ENCODE measurements at regions not wholly inside any gene's neighbourhood (a gene's known extent, or its start where the extent isn't known, plus 50 kb on each side); places are given as distances from the start of the nearest gene placed in this dataset.

DNA sequence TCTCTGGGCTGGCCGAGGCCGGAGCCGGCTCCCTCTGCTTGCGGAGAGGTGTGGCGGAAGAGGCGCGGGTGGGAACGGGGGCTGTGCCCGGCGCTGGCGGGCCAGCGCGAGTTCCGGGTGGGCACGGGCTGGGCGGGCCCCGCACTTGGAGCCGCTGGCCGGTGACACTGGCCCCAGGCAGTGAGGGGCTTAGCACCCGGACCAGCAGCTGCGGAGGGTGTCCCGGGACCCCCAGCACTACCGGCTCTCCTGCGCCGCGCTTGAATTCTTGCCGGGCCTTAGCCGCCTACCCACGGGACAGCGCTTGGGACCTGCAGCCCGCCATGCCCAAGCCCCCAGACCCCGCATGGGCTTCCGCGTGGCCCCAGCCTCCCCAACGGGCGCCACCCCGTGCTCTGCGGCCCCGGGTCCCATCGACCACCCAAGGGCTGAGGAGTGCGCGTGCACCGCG lies 736.3 kb upstream of the ARRDC4 start:
- H3K4me3 ChIP-seq (ENCODE audit: low read depth, low read length) = no peak overlapping the region
- no peaks in the 10 kb centered on the region for H3K4me1 ChIP-seq (ENCODE audit: control insufficient read depth, insufficient read depth, low read length, unreplicated experiment)
- H2AFZ ChIP-seq (ENCODE audit: low read length, unreplicated experiment) = no peak overlapping the region
- no peak overlapping the region for H3K27ac ChIP-seq (ENCODE audit: low read depth, low read length)
- no peaks in the 10 kb centered on the region for H3K79me2 ChIP-seq (ENCODE audit: control insufficient read depth, insufficient read depth, low read length, unreplicated experiment)
- no peaks in the 10 kb centered on the region for H3K36me3 ChIP-seq (ENCODE audit: insufficient read depth, low read length)
- H3K27me3 ChIP-seq (ENCODE audit: insufficient read depth, low read length) = no peaks in the 10 kb centered on the region

DNA sequence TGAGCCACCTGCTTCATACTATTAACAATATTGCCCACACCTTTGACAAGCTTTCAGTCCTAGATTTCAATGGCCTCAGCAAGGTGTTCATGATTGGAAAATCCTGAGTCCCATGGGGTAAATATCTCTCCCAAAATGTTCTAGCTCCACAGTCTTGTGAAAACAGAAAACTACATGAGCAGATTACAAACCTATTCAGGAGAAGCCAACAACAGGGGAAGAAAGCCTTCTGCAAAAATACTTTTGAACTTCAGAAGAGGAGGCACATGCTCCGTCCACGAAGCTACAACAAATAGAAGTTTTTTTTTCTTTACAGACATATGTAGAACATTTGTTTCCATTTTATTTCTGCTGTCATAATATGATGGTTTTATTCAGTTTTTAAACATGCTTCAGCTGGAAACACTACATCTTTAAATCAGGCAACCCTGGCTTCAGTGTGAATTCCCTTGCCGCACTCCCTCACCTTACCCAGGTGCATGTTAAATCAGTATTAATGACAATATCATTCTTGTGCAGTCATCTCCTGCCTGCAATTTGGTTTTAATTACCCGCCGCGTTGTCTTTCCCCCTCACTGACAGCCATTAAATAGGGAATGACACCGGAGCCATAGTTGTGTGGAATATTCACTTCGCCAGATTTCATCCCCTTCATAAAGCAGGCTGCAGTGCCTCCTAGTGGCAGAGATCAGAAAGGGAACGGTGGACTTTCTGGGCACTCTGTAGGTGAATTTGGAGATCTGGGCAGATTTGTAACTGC lies 725.5 kb upstream of the ARRDC4 start:
- peaks cover 8% of the 10 kb centered on the region for H3K4me1 ChIP-seq (ENCODE audit: control insufficient read depth, insufficient read depth, low read length, unreplicated experiment)
- no peaks in the 10 kb centered on the region; the same call in 1 of the 2 replicates for H3K27me3 ChIP-seq (ENCODE audit: insufficient read depth, low read length)
- no peaks in the 10 kb centered on the region for H3K36me3 ChIP-seq (ENCODE audit: insufficient read depth, low read length)
- no peak overlapping the region for H3K27ac ChIP-seq (ENCODE audit: low read depth, low read length)
- peak overlapping the region; percentile 25; the same call in 1 of the 2 replicates for H3K4me3 ChIP-seq (ENCODE audit: low read depth, low read length)
- H2AFZ ChIP-seq (ENCODE audit: low read length, unreplicated experiment) = peak overlapping the region; percentile 77
- H3K79me2 ChIP-seq (ENCODE audit: control insufficient read depth, insufficient read depth, low read length, unreplicated experiment) = no peaks in the 10 kb centered on the region

DNA sequence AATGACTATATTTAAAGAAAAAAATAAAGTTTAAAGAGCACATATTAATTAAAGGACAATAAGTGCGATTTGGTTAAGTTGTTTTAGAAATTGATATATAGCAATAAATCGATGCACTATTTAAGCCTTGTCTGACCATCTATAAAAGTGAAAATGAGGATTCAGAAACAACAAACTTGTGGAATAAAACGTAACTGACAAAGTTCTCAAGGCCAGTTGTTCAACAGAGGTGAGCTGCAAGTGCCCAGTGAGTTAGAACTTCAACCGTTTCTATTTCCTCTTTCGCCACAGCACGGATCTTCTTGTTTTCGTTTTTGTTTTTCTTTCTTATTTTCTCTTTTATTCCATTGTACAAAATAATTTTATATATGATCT lies 724.9 kb upstream of the ARRDC4 start:
- Histone ChIP-seq H3K4me3 (ENCODE audit: low read depth, low read length) (peak overlapping the region; percentile 4; the same call in 1 of the 2 replicates), H3K27ac (ENCODE audit: low read depth, low read length) (no peak overlapping the region), H3K4me1 (ENCODE audit: control insufficient read depth, insufficient read depth, low read length, unreplicated experiment) (peaks cover 8% of the 10 kb centered on the region), H3K79me2 (ENCODE audit: control insufficient read depth, insufficient read depth, low read length, unreplicated experiment) (no peaks in the 10 kb centered on the region), H2AFZ (ENCODE audit: low read length, unreplicated experiment) (no peak overlapping the region), H3K36me3 (ENCODE audit: insufficient read depth, low read length) (no peaks in the 10 kb centered on the region), H3K27me3 (ENCODE audit: insufficient read depth, low read length) (no peaks in the 10 kb centered on the region; the same call in 1 of the 2 replicates)

DNA sequence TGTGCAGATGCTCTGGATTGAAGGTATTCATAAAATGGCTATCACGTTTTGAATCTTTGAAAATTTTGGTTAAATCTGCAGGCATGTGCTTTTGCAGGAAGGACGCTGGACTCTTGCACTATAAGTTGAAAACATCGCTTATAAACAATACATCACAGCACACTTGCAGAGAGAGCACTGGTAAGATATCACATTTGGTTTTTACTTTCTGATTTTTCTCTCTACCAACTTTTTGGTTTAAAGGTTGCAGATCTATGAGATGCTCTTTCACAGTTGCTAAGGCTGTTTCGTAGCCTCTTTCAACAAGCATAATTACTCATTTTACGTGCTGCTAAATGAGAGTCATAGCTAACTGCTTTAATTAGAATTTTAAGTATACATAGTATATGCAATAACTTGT lies 724.4 kb upstream of the ARRDC4 start:
- H3K4me3 ChIP-seq (ENCODE audit: low read depth, low read length) = no peak overlapping the region
- H3K27me3 ChIP-seq (ENCODE audit: insufficient read depth, low read length) = no peaks in the 10 kb centered on the region; the same call in 1 of the 2 replicates
- peaks cover 8% of the 10 kb centered on the region for H3K4me1 ChIP-seq (ENCODE audit: control insufficient read depth, insufficient read depth, low read length, unreplicated experiment)
- no peaks in the 10 kb centered on the region for H3K36me3 ChIP-seq (ENCODE audit: insufficient read depth, low read length)
- H2AFZ ChIP-seq (ENCODE audit: low read length, unreplicated experiment) = no peak overlapping the region
- no peaks in the 10 kb centered on the region for H3K79me2 ChIP-seq (ENCODE audit: control insufficient read depth, insufficient read depth, low read length, unreplicated experiment)
- no peak overlapping the region for H3K27ac ChIP-seq (ENCODE audit: low read depth, low read length)

DNA sequence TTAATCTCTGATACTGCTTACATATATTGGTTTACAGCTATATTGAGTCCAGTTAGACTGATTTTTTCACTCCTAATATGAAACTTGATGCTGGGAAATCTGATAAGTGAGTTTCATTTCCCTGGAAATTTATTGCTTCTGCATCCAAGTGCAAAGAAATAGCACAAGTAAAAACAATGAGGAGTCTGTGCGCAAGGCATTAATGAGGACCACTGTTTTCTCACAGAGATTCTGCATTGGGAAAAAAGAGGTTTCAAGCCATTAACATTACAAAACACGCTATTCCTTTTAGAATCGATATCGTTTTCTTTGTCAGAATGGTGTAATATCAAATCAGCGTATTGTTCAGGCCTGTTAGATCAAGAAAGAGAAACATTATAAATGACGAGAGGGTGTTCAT lies 723.3 kb upstream of the ARRDC4 start:
- Histone ChIP-seq H3K27ac (ENCODE audit: low read depth, low read length) (no peak overlapping the region), H3K27me3 (ENCODE audit: insufficient read depth, low read length) (no peaks in the 10 kb centered on the region; the same call in 1 of the 2 replicates), H2AFZ (ENCODE audit: low read length, unreplicated experiment) (no peak overlapping the region), H3K79me2 (ENCODE audit: control insufficient read depth, insufficient read depth, low read length, unreplicated experiment) (no peaks in the 10 kb centered on the region), H3K36me3 (ENCODE audit: insufficient read depth, low read length) (no peaks in the 10 kb centered on the region), H3K4me1 (ENCODE audit: control insufficient read depth, insufficient read depth, low read length, unreplicated experiment) (peaks cover 4% of the 10 kb centered on the region), H3K4me3 (ENCODE audit: low read depth, low read length) (no peak overlapping the region)

DNA sequence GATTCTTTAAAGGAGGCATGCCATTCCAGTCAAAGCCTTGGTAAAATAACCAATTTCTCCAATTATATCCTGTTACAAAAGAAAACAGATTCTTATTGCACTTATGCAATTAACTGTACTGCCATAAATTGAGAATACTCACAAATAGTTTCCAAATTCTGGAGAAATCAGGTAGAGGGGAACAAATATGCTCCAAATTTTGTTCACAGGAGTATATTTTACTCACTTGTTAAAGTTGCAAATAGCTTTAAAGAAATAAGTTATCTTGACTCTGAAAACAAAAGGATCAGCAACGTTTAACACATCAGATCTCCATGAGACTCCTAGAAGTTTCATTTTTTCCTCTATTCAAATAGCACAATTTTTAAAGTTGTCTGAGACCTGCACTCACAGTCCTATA lies 712.1 kb upstream of the ARRDC4 start:
- H2AFZ ChIP-seq (ENCODE audit: low read length, unreplicated experiment) = no peak overlapping the region
- no peaks in the 10 kb centered on the region for H3K79me2 ChIP-seq (ENCODE audit: control insufficient read depth, insufficient read depth, low read length, unreplicated experiment)
- no peaks in the 10 kb centered on the region for H3K36me3 ChIP-seq (ENCODE audit: insufficient read depth, low read length)
- H3K4me3 ChIP-seq (ENCODE audit: low read depth, low read length) = no peak overlapping the region
- H3K27ac ChIP-seq (ENCODE audit: low read depth, low read length) = no peak overlapping the region
- no peaks in the 10 kb centered on the region for H3K4me1 ChIP-seq (ENCODE audit: control insufficient read depth, insufficient read depth, low read length, unreplicated experiment)
- no peaks in the 10 kb centered on the region for H3K27me3 ChIP-seq (ENCODE audit: insufficient read depth, low read length)

DNA sequence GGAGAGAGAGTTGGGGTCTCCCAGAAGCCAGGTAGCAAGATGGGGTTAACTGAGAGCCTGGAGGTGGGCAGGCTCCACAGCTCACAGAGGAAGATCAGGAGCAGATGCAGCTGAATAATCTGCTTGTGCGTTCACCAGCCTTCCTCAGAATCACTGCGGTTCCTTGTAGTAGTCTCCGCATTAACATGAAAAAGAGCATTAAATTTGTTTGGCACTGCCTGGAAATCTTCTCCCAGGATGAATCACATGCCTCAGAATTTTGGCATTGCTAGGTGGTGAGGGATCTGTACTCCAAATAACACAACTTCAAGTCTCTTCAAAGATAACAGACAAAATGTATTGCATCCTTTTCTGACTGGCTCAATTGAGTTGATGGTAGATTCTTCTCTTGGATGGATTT lies 700.6 kb upstream of the ARRDC4 start:
- Histone ChIP-seq H3K79me2 (ENCODE audit: control insufficient read depth, insufficient read depth, low read length, unreplicated experiment) (no peaks in the 10 kb centered on the region), H3K27ac (ENCODE audit: low read depth, low read length) (no peak overlapping the region), H3K36me3 (ENCODE audit: insufficient read depth, low read length) (no peaks in the 10 kb centered on the region), H3K4me1 (ENCODE audit: control insufficient read depth, insufficient read depth, low read length, unreplicated experiment) (no peaks in the 10 kb centered on the region), H3K4me3 (ENCODE audit: low read depth, low read length) (no peak overlapping the region), H3K27me3 (ENCODE audit: insufficient read depth, low read length) (no peaks in the 10 kb centered on the region), H2AFZ (ENCODE audit: low read length, unreplicated experiment) (no peak overlapping the region)

DNA sequence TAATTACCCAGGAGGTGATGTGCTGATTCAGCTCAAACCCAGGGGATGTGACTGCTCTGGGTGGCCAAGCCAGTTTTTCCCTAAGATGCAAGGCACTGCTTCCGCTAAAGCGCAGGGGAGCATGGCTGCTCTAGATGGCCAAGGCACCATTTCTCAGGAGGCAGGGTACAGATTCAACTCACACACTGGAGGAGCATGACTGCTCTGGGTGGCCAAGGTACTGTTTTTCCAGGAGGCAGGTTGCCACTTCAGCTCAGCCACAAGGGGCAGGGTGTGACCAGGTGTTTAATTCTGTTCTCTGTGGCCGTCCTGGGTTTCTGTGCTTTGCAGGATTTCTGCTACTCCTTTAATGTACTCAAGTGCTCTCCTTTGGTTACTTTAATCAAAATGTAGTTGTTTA lies 659.3 kb upstream of the ARRDC4 start:
- no peaks in the 10 kb centered on the region for H3K27me3 ChIP-seq (ENCODE audit: insufficient read depth, low read length)
- no peak overlapping the region for H3K4me3 ChIP-seq (ENCODE audit: low read depth, low read length)
- H2AFZ ChIP-seq (ENCODE audit: low read length, unreplicated experiment) = no peak overlapping the region
- H3K27ac ChIP-seq (ENCODE audit: low read depth, low read length) = no peak overlapping the region
- H3K79me2 ChIP-seq (ENCODE audit: control insufficient read depth, insufficient read depth, low read length, unreplicated experiment) = no peaks in the 10 kb centered on the region
- no peaks in the 10 kb centered on the region for H3K4me1 ChIP-seq (ENCODE audit: control insufficient read depth, insufficient read depth, low read length, unreplicated experiment)
- H3K36me3 ChIP-seq (ENCODE audit: insufficient read depth, low read length) = no peaks in the 10 kb centered on the region

DNA sequence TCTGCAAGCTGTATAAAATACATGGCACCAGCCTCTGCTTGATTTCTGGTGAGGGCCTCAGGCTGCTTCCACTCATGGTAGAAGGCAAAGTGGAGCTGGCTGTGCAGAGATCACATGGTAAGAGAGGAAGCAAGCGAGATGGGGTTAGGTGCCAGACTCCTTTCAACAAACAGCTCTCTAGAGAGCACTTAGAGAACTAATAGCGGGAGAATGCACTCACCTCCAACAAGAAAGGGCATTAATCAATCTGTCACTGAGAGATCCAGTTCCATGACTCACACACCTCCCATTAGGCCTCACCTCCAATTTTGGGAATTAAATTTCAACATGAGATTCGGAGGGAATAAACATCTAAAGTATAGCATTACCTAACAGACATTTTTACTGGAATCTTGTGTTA lies 644.1 kb upstream of the ARRDC4 start:
- Histone ChIP-seq H3K36me3 (ENCODE audit: insufficient read depth, low read length) (no peaks in the 10 kb centered on the region), H3K79me2 (ENCODE audit: control insufficient read depth, insufficient read depth, low read length, unreplicated experiment) (no peaks in the 10 kb centered on the region), H3K4me1 (ENCODE audit: control insufficient read depth, insufficient read depth, low read length, unreplicated experiment) (no peaks in the 10 kb centered on the region), H3K4me3 (ENCODE audit: low read depth, low read length) (no peak overlapping the region), H3K27me3 (ENCODE audit: insufficient read depth, low read length) (no peaks in the 10 kb centered on the region), H2AFZ (ENCODE audit: low read length, unreplicated experiment) (no peak overlapping the region), H3K27ac (ENCODE audit: low read depth, low read length) (no peak overlapping the region)

DNA sequence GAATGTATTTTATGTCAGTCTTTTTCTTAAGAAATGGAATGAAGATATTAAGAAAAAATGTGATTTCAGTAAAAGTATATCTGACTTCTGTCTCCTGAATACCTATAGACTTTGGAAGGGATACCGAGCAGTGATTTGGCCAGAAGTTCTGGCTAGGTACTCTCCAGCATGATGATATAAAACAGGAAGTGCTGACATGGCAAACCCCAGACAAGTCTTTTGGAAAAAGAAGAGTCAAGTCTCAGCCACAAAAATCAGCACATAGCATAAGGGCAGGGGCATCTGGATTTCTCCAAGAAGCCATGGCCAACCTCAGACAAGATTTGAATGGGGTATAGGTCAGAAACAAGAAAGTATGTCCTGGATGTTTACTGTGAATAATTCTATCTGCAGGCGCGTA lies 643.3 kb upstream of the ARRDC4 start:
- no peaks in the 10 kb centered on the region for H3K27me3 ChIP-seq (ENCODE audit: insufficient read depth, low read length)
- H3K36me3 ChIP-seq (ENCODE audit: insufficient read depth, low read length) = no peaks in the 10 kb centered on the region
- H2AFZ ChIP-seq (ENCODE audit: low read length, unreplicated experiment) = no peak overlapping the region
- no peak overlapping the region for H3K4me3 ChIP-seq (ENCODE audit: low read depth, low read length)
- no peaks in the 10 kb centered on the region for H3K4me1 ChIP-seq (ENCODE audit: control insufficient read depth, insufficient read depth, low read length, unreplicated experiment)
- no peak overlapping the region for H3K27ac ChIP-seq (ENCODE audit: low read depth, low read length)
- no peaks in the 10 kb centered on the region for H3K79me2 ChIP-seq (ENCODE audit: control insufficient read depth, insufficient read depth, low read length, unreplicated experiment)

DNA sequence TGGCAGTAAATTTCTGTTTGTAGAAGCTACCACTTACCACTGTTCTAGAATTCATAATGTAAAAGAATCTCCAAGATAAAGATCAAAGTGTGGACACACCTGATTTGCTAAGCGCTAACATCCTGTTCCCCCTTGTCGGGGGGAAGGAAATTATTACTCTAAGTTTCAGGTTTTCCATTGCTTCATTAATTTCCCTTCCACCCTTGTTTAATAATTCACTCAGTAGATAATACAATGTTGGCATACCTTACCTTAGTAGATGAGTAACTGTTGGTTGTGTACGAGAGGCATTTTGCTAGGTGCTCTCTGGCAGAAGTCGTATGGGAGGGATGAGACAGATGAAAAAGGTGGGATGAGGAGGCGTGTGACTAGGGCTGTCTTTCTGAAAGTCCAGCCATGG lies 641.2 kb upstream of the ARRDC4 start:
- Histone ChIP-seq H2AFZ (ENCODE audit: low read length, unreplicated experiment) (no peak overlapping the region), H3K36me3 (ENCODE audit: insufficient read depth, low read length) (no peaks in the 10 kb centered on the region), H3K4me3 (ENCODE audit: low read depth, low read length) (no peak overlapping the region), H3K79me2 (ENCODE audit: control insufficient read depth, insufficient read depth, low read length, unreplicated experiment) (no peaks in the 10 kb centered on the region), H3K27me3 (ENCODE audit: insufficient read depth, low read length) (no peaks in the 10 kb centered on the region), H3K4me1 (ENCODE audit: control insufficient read depth, insufficient read depth, low read length, unreplicated experiment) (no peaks in the 10 kb centered on the region), H3K27ac (ENCODE audit: low read depth, low read length) (no peak overlapping the region)
